Lung microvascular endothelial cell (primary cell): ENCODE measurements at regions not wholly inside any gene's neighbourhood (a gene's known extent, or its start where the extent isn't known, plus 50 kb on each side); places are given as distances from the start of the nearest gene placed in this dataset.
A peak's percentile ranks its signal among the peaks of the same experiment; 100 is the strongest.

ENCODE experiments used
- DNase-seq, 2 donors: peaks; one replicate each; pipeline versions ENCODE4 v3.0.0 to v3.0.0-alpha.2; 2010; ENCODE audit warnings: low read depth in 2 of 2

- DNase-seq = no peak
Observed at GRCh38 chrX:120021927-120022326, 55.6 kb downstream of the RHOXF2B start.

- no peak for DNase-seq
Observed at GRCh38 chrX:120020305-120020704, 57.2 kb downstream of the RHOXF2B start.

- no peak for DNase-seq
Observed at GRCh38 chrX:120016068-120016441, 61.4 kb downstream of the RHOXF2B start.

- no peak for DNase-seq
Observed at GRCh38 chrX:120015145-120016067, 62.1 kb downstream of the RHOXF2B start.

- DNase-seq = no peak
Observed at GRCh38 chrX:120014354-120015130, 62.9 kb downstream of the RHOXF2B start.

GRCh38 chrX:120001787-120002186 is 58.2 kb upstream of the NKAP start:
- no peak for DNase-seq

- DNase-seq = peak in 1 of 2 donors; percentile 12
Observed at GRCh38 chrX:120000490-120001246, 57.1 kb upstream of the NKAP start.

GRCh38 chrX:119999087-119999634 is 55.6 kb upstream of the NKAP start:
- DNase-seq = no peak

GRCh38 chrX:119997570-119997969 is 54.0 kb upstream of the NKAP start:
- DNase-seq = no peak

GRCh38 chrX:119996600-119997524 is 53.3 kb upstream of the NKAP start:
- no peak for DNase-seq

- DNase-seq = no peak
Observed at GRCh38 chrX:119996069-119996468, 52.5 kb upstream of the NKAP start.
